GM18520 (cell line): ENCODE measurements at regions not wholly inside any gene's neighbourhood (a gene's known extent, or its start where the extent isn't known, plus 50 kb on each side); places are given as distances from the start of the nearest gene placed in this dataset.
"Not testable (repeated sequence)": the region's sequence is repeated elsewhere in the genome, so short reads cannot be mapped to it uniquely, and the experiment has no call there.

Source experiments
- ATAC-seq: cut with Tn5 transposase; IDR thresholded peaks from one replicate; pipeline ENCODE4 v1.9.1; 2021; ENCODE audit not compliant: unreplicated experiment

DNA sequence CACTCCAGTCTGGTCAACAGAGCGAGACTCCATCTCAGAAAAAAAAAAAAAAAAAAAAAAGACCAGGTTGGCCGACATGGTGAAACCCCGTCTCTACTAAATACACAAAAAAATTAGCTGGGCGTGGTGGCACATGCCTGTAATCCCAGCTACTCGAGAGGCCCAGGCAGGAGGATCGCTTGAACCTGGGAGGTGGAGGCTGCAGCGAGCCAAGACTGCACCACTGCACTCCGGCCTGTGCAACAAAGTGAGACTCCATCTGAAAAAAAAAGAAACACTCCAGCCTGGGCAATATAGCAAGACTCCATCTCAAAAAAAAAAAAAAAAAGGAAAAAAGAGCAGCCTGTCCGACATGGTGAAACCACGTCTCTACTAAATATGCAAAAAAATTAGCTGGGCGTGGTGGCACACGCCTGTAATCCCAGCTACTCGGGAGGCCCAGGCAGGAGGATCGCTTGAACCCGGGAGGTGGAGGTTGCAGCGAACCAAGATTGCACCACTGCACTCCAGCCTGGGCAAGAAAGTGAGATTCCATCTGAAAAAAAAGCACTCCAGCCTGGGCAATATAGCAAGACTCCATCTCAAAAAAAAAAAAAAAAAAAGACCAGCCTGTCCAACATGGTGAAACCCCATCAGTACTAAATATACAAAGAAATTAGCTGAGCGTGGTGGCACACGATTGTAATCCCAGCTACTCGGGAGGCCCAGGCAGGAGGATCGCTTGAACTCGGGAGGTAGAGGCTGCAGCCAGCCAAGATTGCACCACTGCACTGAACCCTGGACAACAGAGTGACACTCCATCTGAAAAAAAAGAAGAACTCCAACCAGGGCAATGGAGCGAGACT, 343.3 kb upstream of the PLGLB2 start:
- not testable (repeated sequence) for ATAC-seq

GRCh38 chr2:87405531-87406216, 342.2 kb upstream of the PLGLB2 start:
- not testable (repeated sequence) for ATAC-seq

- ATAC-seq, result not testable (repeated sequence)
Observed at GRCh38 chr2:87406406-87407175, 341.3 kb upstream of the PLGLB2 start.

- not testable (repeated sequence) for ATAC-seq
Observed at GRCh38 chr2:87409601-87410000, 338.3 kb upstream of the PLGLB2 start.

- not testable (repeated sequence) for ATAC-seq
Observed at GRCh38 chr2:87410371-87410770, 337.5 kb upstream of the PLGLB2 start.

DNA sequence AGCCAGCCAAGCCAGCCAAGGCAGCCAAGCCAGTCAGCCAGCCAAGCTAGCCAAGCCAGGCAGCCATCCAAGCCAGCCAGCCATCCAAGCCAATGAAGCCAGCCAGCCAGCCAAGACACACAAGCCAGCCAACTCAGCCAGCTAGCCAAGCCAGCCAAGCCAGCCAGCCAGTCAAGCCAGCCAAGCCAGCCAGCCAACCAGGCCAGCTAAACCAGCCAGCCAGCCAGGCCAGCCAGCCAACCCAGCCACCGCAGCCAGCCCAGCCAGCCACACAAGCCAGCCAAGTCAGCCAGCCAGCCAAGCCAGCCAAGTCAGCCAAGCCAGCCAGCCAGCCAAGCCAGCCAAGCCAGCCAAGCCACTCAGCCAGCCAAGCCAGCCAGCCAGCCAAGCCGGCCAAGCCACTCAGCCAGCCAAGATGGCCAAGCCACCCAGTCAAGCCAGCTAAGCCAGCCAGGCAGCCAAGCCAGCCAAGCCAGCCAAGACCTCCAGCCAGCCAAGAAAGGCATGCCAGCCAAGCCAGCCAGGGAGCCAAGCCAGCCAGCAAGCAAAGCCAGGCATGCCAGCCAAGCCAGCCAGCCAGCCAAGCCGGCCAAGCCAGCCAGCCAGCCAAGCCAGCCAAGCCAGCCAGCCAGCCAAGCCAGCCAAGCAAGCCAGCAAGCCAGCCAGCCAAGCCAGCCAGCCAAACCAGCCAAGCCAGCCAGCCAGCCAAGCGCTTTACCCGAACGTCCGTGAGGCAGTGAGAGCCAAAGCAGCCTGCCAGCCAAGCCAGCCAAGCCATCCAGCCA, 335.7 kb upstream of the PLGLB2 start:
- not testable (repeated sequence) for ATAC-seq

GRCh38 chr2:87414331-87414730, 333.6 kb upstream of the PLGLB2 start:
- ATAC-seq, result not testable (repeated sequence)

DNA sequence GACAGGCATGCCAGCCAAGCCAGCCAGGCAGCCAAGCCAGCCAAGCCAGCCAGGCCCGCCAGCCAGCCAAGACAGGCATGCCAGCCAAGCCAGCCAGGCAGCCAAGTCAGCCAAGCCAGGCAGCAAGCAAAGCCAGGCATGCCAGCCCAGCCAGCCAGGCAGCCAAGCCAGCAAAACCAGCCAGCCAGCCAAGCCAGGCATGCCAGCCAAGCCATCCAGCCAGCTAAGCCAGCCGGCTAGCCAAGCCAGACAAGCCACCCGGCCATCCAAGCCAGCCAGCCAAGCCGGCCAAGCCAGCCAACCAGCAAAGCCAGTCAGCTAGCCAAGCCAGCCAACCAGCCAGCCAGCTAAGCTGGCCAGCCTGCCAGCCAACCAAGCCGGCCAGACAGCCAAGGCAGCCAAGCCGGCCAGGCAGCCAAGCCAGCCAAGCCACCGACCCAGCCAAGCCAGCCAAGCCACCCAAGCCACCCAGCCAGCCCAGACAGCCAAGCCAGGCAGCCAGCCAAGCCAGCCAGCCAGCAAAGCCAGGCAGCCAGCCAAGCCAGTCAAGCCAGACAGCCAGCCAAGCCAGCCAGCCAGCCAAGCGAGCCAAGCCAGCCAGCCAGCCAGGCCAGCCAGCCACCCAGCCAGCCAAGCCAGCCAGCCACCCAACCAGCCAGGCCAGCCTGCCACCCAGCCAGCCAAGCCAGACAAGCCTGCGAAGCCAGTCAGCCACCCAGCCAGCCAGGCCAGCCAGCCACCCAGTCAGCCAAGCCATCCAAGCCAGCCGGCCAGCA, 332.9 kb upstream of the PLGLB2 start:
- ATAC-seq, result not testable (repeated sequence)

GRCh38 chr2:87415586-87416265, 332.2 kb upstream of the PLGLB2 start:
- ATAC-seq, result not testable (repeated sequence)

- ATAC-seq, result not testable (repeated sequence)
Observed at GRCh38 chr2:87416266-87416592, 331.7 kb upstream of the PLGLB2 start.

GRCh38 chr2:87417147-87417546, 330.7 kb upstream of the PLGLB2 start:
- not testable (repeated sequence) for ATAC-seq

DNA sequence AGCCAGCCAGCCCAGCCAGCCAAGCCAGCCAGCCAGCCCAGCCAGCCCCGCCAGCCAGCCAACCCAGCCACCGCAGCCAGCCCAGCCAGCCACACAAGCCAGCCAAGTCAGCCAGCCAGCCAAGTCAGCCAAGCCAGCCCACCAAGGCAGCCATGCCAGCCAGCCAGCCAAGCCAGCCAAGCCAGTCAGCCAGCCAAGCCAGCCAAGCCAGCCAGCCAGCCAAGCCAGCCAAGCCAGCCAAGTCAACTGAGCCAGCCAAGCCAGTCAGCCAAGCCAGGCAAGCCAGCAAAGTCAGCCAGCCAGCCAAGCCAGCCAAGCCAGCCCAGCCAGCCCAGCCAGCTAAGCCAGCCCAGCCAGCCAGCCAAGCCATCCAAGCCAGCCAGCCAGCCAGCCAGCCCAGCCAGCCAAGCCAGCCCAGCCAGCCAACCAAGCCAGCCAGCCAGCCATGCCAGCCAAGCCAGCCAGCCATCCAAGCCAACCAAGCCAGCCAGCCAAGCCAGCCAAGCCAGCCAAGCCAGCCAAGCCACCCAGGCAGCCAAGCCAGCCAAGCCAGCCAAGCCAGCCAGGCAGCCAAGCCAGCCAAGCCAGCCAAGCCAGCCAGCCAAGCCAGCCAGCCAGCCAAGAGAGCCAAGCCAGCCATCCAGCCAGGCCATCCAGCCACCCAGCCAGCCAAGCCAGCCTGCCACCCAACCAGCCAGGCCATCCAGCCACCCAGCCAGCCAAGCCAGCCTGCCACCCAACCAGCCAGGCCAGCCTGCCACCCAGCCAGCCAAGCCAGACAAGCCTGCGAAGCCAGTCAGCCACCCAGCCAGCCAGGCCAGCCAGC, 329.9 kb upstream of the PLGLB2 start:
- not testable (repeated sequence) for ATAC-seq

DNA sequence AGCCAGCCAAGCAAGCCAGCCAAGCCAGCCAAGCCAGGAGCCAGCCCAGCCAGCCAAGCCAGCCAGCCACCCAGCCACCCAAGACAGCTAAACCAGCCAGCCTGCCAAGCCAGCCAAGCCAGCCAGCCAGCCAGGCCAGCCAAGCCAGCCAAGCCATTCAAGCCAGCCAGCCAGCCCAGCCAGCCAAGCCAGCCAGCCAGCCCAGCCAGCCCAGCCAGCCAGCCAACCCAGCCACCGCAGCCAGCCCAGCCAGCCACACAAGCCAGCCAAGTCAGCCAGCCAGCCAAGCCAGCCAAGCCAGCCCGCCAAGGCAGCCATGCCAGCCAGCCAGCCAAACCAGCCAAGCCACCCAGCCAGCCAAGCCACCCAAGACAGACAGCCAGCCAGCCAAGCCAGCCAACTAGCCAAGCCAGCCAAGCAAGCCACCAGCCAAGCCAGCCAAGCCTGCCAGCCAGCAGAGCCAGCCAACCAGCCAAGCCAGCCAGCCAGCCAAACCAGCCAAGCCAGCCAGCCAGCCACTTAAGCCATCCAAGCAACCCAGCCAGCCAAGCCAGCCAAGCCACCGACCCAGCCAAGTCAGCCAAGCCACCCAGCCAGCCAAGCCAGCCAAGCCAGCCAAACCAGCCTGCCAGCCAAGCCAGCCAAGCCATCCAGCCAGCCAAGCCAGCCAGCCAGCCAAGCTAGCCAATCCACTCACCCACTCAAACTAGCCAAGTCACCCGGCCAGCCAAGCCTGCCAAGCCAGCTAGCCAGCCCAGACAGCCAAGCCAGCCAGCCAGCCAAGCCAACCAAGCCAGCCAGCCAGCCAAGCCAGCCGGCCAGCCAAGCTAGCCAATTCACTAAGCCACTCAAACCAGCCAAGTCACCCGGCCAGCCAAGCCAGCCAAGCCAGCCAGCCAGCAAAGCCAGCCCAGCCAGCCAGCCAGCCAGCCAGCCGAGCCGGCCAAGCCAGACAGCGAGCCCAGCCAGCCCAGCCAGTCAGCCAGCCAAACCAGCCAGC, 328.8 kb upstream of the PLGLB2 start:
- not testable (repeated sequence) for ATAC-seq

- not testable (repeated sequence) for ATAC-seq
Observed at GRCh38 chr2:87419980-87420379, 327.9 kb upstream of the PLGLB2 start.

DNA sequence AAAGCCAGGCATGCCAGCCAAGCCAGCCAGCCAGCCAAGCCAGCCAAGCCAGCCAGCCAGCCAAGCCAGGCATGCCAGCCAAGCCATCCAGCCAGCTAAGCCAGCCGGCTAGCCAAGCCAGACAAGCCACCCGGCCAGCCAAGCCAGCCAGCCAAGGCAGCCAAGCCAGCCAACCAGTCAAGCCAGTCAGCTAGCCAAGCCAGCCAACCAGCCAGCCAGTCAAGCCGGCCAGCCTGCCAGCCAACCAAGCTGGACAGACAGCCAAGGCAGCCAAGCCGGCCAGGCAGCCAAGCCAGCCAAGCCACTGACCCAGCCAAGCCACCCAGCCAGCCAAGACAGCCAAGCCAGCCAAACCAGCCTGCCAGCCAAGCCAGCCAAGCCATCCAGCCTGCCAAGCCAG, 326.9 kb upstream of the PLGLB2 start:
- ATAC-seq, result not testable (repeated sequence)

GRCh38 chr2:87423796-87424762, 323.8 kb upstream of the PLGLB2 start:
- ATAC-seq, result not testable (repeated sequence)
